ENCODE measurements at regions not wholly inside any gene's neighbourhood (a gene's known extent, or its start where the extent isn't known, plus 50 kb on each side); places are given as distances from the start of the nearest gene placed in this dataset.

GRCh38 chr4:32002037-32002747 is 1282.0 kb downstream of the PCDH7 start:
- DNase-seq: no peak

GRCh38 chr4:32003548-32003947 is 1283.4 kb downstream of the PCDH7 start:
- DNase-seq: no peak

GRCh38 chr4:32010221-32010620 is 1290.1 kb downstream of the PCDH7 start:
- DNase-seq: no peak

- DNase-seq: no peak
Measured at GRCh38 chr4:32022071-32022470, 1301.9 kb downstream of the PCDH7 start.

- no peak for DNase-seq
Measured at GRCh38 chr4:32025851-32026459, 1305.8 kb downstream of the PCDH7 start.

GRCh38 chr4:32030406-32030805 is 1310.2 kb downstream of the PCDH7 start:
- DNase-seq: no peak

- no peak for DNase-seq
Measured at GRCh38 chr4:32031026-32031425, 1310.9 kb downstream of the PCDH7 start.

- no peak for DNase-seq
Measured at GRCh38 chr4:32032136-32032672, 1312.0 kb downstream of the PCDH7 start.

GRCh38 chr4:32037399-32037798 is 1317.2 kb downstream of the PCDH7 start:
- no peak for DNase-seq

- DNase-seq: no peak
Measured at GRCh38 chr4:32042486-32043247, 1322.5 kb downstream of the PCDH7 start.

GRCh38 chr4:32043248-32043633 is 1323.1 kb downstream of the PCDH7 start:
- DNase-seq: no peak

GRCh38 chr4:32061916-32062315 is 1341.7 kb downstream of the PCDH7 start:
- no peak for DNase-seq

- DNase-seq: no peak
Measured at GRCh38 chr4:32073542-32073941, 1353.4 kb downstream of the PCDH7 start.

GRCh38 chr4:32087211-32087610 is 1367.0 kb downstream of the PCDH7 start:
- DNase-seq: no peak

GRCh38 chr4:32094987-32095386 is 1374.8 kb downstream of the PCDH7 start:
- DNase-seq: no peak

GRCh38 chr4:32102896-32103295 is 1382.7 kb downstream of the PCDH7 start:
- DNase-seq: no peak

- no peak for DNase-seq
Measured at GRCh38 chr4:32106767-32107166, 1386.6 kb downstream of the PCDH7 start.

GRCh38 chr4:32112891-32113290 is 1392.7 kb downstream of the PCDH7 start:
- DNase-seq: no peak

GRCh38 chr4:32117693-32118092 is 1397.5 kb downstream of the PCDH7 start:
- no peak for DNase-seq

GRCh38 chr4:32119907-32120306 is 1399.7 kb downstream of the PCDH7 start:
- DNase-seq: no peak

GRCh38 chr4:32128549-32128948 is 1408.4 kb downstream of the PCDH7 start:
- DNase-seq: no peak

- no peak for DNase-seq
Measured at GRCh38 chr4:32129967-32130366, 1409.8 kb downstream of the PCDH7 start.

- DNase-seq: no peak
Measured at GRCh38 chr4:32133141-32133540, 1413.0 kb downstream of the PCDH7 start.

GRCh38 chr4:32133734-32134133 is 1413.6 kb downstream of the PCDH7 start:
- DNase-seq: no peak
